Vagina (tissue), 2 donors: ENCODE measurements at regions not wholly inside any gene's neighbourhood (a gene's known extent, or its start where the extent isn't known, plus 50 kb on each side); places are given as distances from the start of the nearest gene placed in this dataset.

Source experiments
- DNase-seq, 2 donors: peaks; one replicate each; pipeline ENCODE4 v3.0.0-alpha.2; 2017; ENCODE audit errors: extremely low spot score in 2 of 2
- H3K27ac ChIP-seq: fragments of 200-600 bp; sonication (generic); one replicate; pipeline ENCODE4 v1.5.1; 2019
- H3K27me3 ChIP-seq: fragments of 200-600 bp; sonication (generic); one replicate; pipeline ENCODE4 v1.5.1; 2019
- H3K36me3 ChIP-seq, 2 donors: fragments of 200-600 bp; sonication (generic); one replicate each; pipeline ENCODE4 v1.5.1; 2017 to 2019
- H3K4me1 ChIP-seq: fragments of 200-600 bp; sonication (generic); one replicate; pipeline ENCODE4 v1.5.1; 2019
- H3K4me3 ChIP-seq, 2 donors: fragments of 200-600 bp; sonication (generic); 1 replicate in 1 of 2; 2 replicates in 1 of 2; pipeline ENCODE4 v1.5.1; 2016 to 2019
- H3K9me3 ChIP-seq: fragments of 200-600 bp; sonication (generic); one replicate; pipeline ENCODE4 v1.5.1; 2019
- CTCF ChIP-seq, 3 experiments: fragments of 450-650 bp in 2 of 3; fragments of 200-600 bp in 1 of 3; sonication (generic) in 1 of 3; IDR thresholded peaks; one replicate each; pipeline ENCODE4 v1.5.1; 2017 to 2019; ENCODE audit warnings: antibody characterized with exemption in 3 of 3, mild to moderate bottlenecking in 2 of 3, moderate library complexity in 2 of 3
- POLR2A ChIP-seq, 2 donors: fragments of 450-650 bp; IDR thresholded peaks; one replicate each; pipeline ENCODE4 v1.6.1; 2017; ENCODE audit warnings: antibody characterized with exemption in 2 of 2, mild to moderate bottlenecking in 2 of 2, moderate library complexity in 2 of 2
- POLR2AphosphoS5 ChIP-seq, 2 donors: sonication (generic); formaldehyde crosslinking; IDR thresholded peaks; one replicate each; pipeline ENCODE4 v1.9.0; 2017; ENCODE audit warnings: antibody characterized with exemption in 2 of 2, mild to moderate bottlenecking in 2 of 2, low read depth in 1 of 2; ENCODE audit not compliant: insufficient read depth in 1 of 2
- intact Hi-C: fragments of 100-400 bp; cut with DNase I; formaldehyde crosslinking; loops from one replicate; pipeline ENCODE4 v1.15.1; 2023

- Histone ChIP-seq H3K27me3 (no peaks in the 10 kb centered on the region), H3K27ac (no peak overlapping the region), H3K4me3 (no peak overlapping the region), H3K36me3 (no peaks in the 10 kb centered on the region), H3K4me1 (no peaks in the 10 kb centered on the region), H3K9me3 (no peaks in the 10 kb centered on the region)
- DNase-seq, result no peak
- intact Hi-C loops, result no loop called here
- TF ChIP-seq POLR2AphosphoS5 (IDR thresholded peaks at IDR 0.05; ENCODE audit: insufficient read depth in 1 of 2, low read depth in 1 of 2) (no peak), POLR2A (IDR thresholded peaks at IDR 0.05) (no peak), CTCF (IDR thresholded peaks at IDR 0.05) (no peak)
Measured at GRCh38 chr10:36053775-36054174, 411.7 kb upstream of the FZD8 start.

- TF ChIP-seq POLR2AphosphoS5 (IDR thresholded peaks at IDR 0.05; ENCODE audit: insufficient read depth in 1 of 2, low read depth in 1 of 2), result no peak
- no peak for TF ChIP-seq CTCF (IDR thresholded peaks at IDR 0.05)
- DNase-seq, result no peak
- Histone ChIP-seq H3K27me3 (no peaks in the 10 kb centered on the region), H3K27ac (no peak overlapping the region), H3K9me3 (no peaks in the 10 kb centered on the region), H3K4me1 (no peaks in the 10 kb centered on the region), H3K4me3 (no peak overlapping the region), H3K36me3 (no peaks in the 10 kb centered on the region)
- intact Hi-C loops, result no loop called here
Measured at GRCh38 chr10:36053271-36053670, 411.2 kb upstream of the FZD8 start.

GRCh38 chr10:36051500-36051991 is 409.4 kb upstream of the FZD8 start:
- Histone ChIP-seq H3K27ac (no peak overlapping the region), H3K4me1 (no peaks in the 10 kb centered on the region), H3K9me3 (no peaks in the 10 kb centered on the region), H3K36me3 (no peaks in the 10 kb centered on the region), H3K27me3 (no peaks in the 10 kb centered on the region), H3K4me3 (no peak overlapping the region)
- no peak for DNase-seq
- TF ChIP-seq POLR2AphosphoS5 (IDR thresholded peaks at IDR 0.05; ENCODE audit: insufficient read depth in 1 of 2, low read depth in 1 of 2), result no peak
- no peak for TF ChIP-seq CTCF (IDR thresholded peaks at IDR 0.05)
- TF ChIP-seq POLR2A (IDR thresholded peaks at IDR 0.05), result no peak
- intact Hi-C loops, result no loop called here

GRCh38 chr10:36050763-36051499 is 408.8 kb upstream of the FZD8 start:
- TF ChIP-seq CTCF (IDR thresholded peaks at IDR 0.05), result no peak
- TF ChIP-seq POLR2AphosphoS5 (IDR thresholded peaks at IDR 0.05; ENCODE audit: insufficient read depth in 1 of 2, low read depth in 1 of 2), result no peak
- Histone ChIP-seq H3K36me3 (no peaks in the 10 kb centered on the region), H3K27me3 (no peaks in the 10 kb centered on the region), H3K9me3 (no peaks in the 10 kb centered on the region), H3K4me1 (no peaks in the 10 kb centered on the region), H3K4me3 (no peak overlapping the region), H3K27ac (no peak overlapping the region)
- no peak for DNase-seq
- intact Hi-C loops, result no loop called here

- intact Hi-C loops, result no loop called here
- no peaks in the 10 kb centered on the region for H3K27me3 ChIP-seq
- H3K27ac ChIP-seq, result no peak overlapping the region
- H3K4me1 ChIP-seq, result no peaks in the 10 kb centered on the region
- no peak overlapping the region for H3K4me3 ChIP-seq
- no peaks in the 10 kb centered on the region for H3K9me3 ChIP-seq
- no peak for DNase-seq
- TF ChIP-seq CTCF (IDR thresholded peaks at IDR 0.05), result no peak
- no peak for TF ChIP-seq POLR2AphosphoS5 (IDR thresholded peaks at IDR 0.05; ENCODE audit: insufficient read depth in 1 of 2, low read depth in 1 of 2)
- no peak for TF ChIP-seq POLR2A (IDR thresholded peaks at IDR 0.05)
- no peaks in the 10 kb centered on the region for H3K36me3 ChIP-seq
Measured at GRCh38 chr10:36048780-36049179, 406.7 kb upstream of the FZD8 start.
